Inferior parietal cortex (tissue), 1 donor: ENCODE measurements at regions not wholly inside any gene's neighbourhood (a gene's known extent, or its start where the extent isn't known, plus 50 kb on each side); places are given as distances from the start of the nearest gene placed in this dataset.

ENCODE experiments used
- DNase-seq: peaks from one replicate; pipeline ENCODE4 v3.0.0-alpha.2; 2016; ENCODE audit errors: extremely low spot score

GRCh38 chr14:86521843-86522242, 991.9 kb downstream of the FLRT2 start:
- DNase-seq, result no peak

- DNase-seq, result no peak
Measured at GRCh38 chr14:86521031-86521730, 991.2 kb downstream of the FLRT2 start.

- no peak for DNase-seq
Measured at GRCh38 chr14:86518298-86518697, 988.4 kb downstream of the FLRT2 start.

- no peak for DNase-seq
Measured at GRCh38 chr14:86515195-86515594, 985.3 kb downstream of the FLRT2 start.

GRCh38 chr14:86513564-86513963, 983.6 kb downstream of the FLRT2 start:
- no peak for DNase-seq

GRCh38 chr14:86513056-86513455, 983.1 kb downstream of the FLRT2 start:
- no peak for DNase-seq

GRCh38 chr14:86510491-86510890, 980.5 kb downstream of the FLRT2 start:
- no peak for DNase-seq

GRCh38 chr14:86505808-86506207, 975.9 kb downstream of the FLRT2 start:
- DNase-seq, result no peak

- no peak for DNase-seq
Measured at GRCh38 chr14:86501611-86502010, 971.7 kb downstream of the FLRT2 start.

GRCh38 chr14:86491743-86492142, 961.8 kb downstream of the FLRT2 start:
- DNase-seq, result no peak

- DNase-seq, result no peak
Measured at GRCh38 chr14:86481104-86481503, 951.2 kb downstream of the FLRT2 start.

- no peak for DNase-seq
Measured at GRCh38 chr14:86464341-86464740, 934.4 kb downstream of the FLRT2 start.

GRCh38 chr14:86462193-86462753, 932.3 kb downstream of the FLRT2 start:
- DNase-seq, result no peak

- no peak for DNase-seq
Measured at GRCh38 chr14:86457481-86458135, 927.7 kb downstream of the FLRT2 start.

- no peak for DNase-seq
Measured at GRCh38 chr14:86450085-86450484, 920.1 kb downstream of the FLRT2 start.

- no peak for DNase-seq
Measured at GRCh38 chr14:86442135-86442534, 912.2 kb downstream of the FLRT2 start.

GRCh38 chr14:86430853-86431252, 900.9 kb downstream of the FLRT2 start:
- DNase-seq, result no peak

- no peak for DNase-seq
Measured at GRCh38 chr14:86423214-86423613, 893.3 kb downstream of the FLRT2 start.

- DNase-seq, result no peak
Measured at GRCh38 chr14:86420131-86420530, 890.2 kb downstream of the FLRT2 start.

- DNase-seq, result no peak
Measured at GRCh38 chr14:86414146-86414545, 884.2 kb downstream of the FLRT2 start.

- DNase-seq, result no peak
Measured at GRCh38 chr14:86404989-86405649, 875.2 kb downstream of the FLRT2 start.

GRCh38 chr14:86404425-86404824, 874.5 kb downstream of the FLRT2 start:
- DNase-seq, result no peak

GRCh38 chr14:86402545-86402944, 872.6 kb downstream of the FLRT2 start:
- DNase-seq, result no peak
